A673 (cell line): ENCODE measurements at regions not wholly inside any gene's neighbourhood (a gene's known extent, or its start where the extent isn't known, plus 50 kb on each side); places are given as distances from the start of the nearest gene placed in this dataset.

Experiments used
- BruUV-seq: library from RNA; stranded (reverse); fragments of 400-500 nt; replicated peaks from 2 replicates; lab custom pipeline; 2021; lab: Mats Ljungman, UMichigan
- CTCF ChIA-PET: fragments of 300-600 bp; sonication (Branson Sonifier 250); formaldehyde crosslinking; loops from one replicate; lab custom pipeline; 2022; ENCODE audit warnings: antibody characterized with exemption; lab: Charles Lee
- POLR2A ChIA-PET: fragments of 300-600 bp; sonication (Branson Sonifier 250); formaldehyde crosslinking; loops from one replicate; lab custom pipeline; 2022; ENCODE audit warnings: antibody characterized with exemption; ENCODE audit not compliant: low non-redundant PET; lab: Charles Lee
- DNase-seq: peaks from one replicate; pipeline ENCODE4 v3.0.0-alpha.2; 2015; ENCODE audit warnings: low spot score
- H3K27ac ChIP-seq: fragments of 200-600 bp; sonication (generic); 2 replicates; pipeline ENCODE4 v1.5.1; 2016; ENCODE audit warnings: mixed run types, low read depth, mild to moderate bottlenecking, mixed read lengths, antibody characterized with exemption, low read length; ENCODE audit not compliant: poor library complexity, severe bottlenecking
- H3K27me3 ChIP-seq: fragments of 200-600 bp; sonication (generic); replicated peaks from 2 replicates; pipeline ENCODE4 v1.6.1; 2017; ENCODE audit warnings: mixed run types, low read depth, mild to moderate bottlenecking, mixed read lengths, antibody characterized with exemption, low read length; ENCODE audit not compliant: insufficient read depth, poor library complexity
- H3K36me3 ChIP-seq: fragments of 200-600 bp; sonication (generic); 2 replicates; pipeline ENCODE4 v1.6.1; 2016; ENCODE audit warnings: mixed run types, mild to moderate bottlenecking, mixed read lengths, antibody characterized with exemption, low read length; ENCODE audit not compliant: insufficient read depth, poor library complexity, severe bottlenecking
- H3K4me1 ChIP-seq: fragments of 200-600 bp; sonication (generic); 2 replicates; pipeline ENCODE4 v1.6.1; 2017; ENCODE audit warnings: mixed run types, mild to moderate bottlenecking, mixed read lengths, antibody characterized with exemption, low read length; ENCODE audit not compliant: insufficient read depth, poor library complexity, severe bottlenecking
- H3K4me3 ChIP-seq: fragments of 200-600 bp; sonication (generic); 2 replicates; pipeline ENCODE4 v1.5.1; 2016; ENCODE audit warnings: low read depth, mixed run types, mild to moderate bottlenecking, mixed read lengths, low read length; ENCODE audit not compliant: poor library complexity, severe bottlenecking
- H3K9me3 ChIP-seq: fragments of 200-600 bp; sonication (generic); 2 replicates; pipeline ENCODE4 v1.6.1; 2016; ENCODE audit warnings: mixed run types, low read depth, mild to moderate bottlenecking, mixed read lengths, antibody characterized with exemption, low read length; ENCODE audit not compliant: poor library complexity, severe bottlenecking
- CTCF ChIP-seq: fragments of 300-800, 200-600 bp; sonication (generic); conservative IDR thresholded peaks from 2 replicates; pipeline ENCODE4 v1.5.1; 2017; ENCODE audit warnings: low read depth, mild to moderate bottlenecking, antibody characterized with exemption, low read length, moderate library complexity, mixed read lengths
- EZH2 ChIP-seq: fragments of 200-600 bp; sonication (generic); IDR thresholded peaks from 2 replicates; pipeline ENCODE4 v1.6.1; 2017; ENCODE audit warnings: borderline replicate concordance, low read depth, mild to moderate bottlenecking, mixed read lengths, antibody characterized with exemption, low read length; ENCODE audit not compliant: poor library complexity, severe bottlenecking
- intact Hi-C: fragments of 100-400 bp; cut with micrococcal nuclease; formaldehyde crosslinking; loops from one replicate; pipeline ENCODE4 v1.10.0; 2022; ENCODE audit not compliant: unreplicated experiment

DNA sequence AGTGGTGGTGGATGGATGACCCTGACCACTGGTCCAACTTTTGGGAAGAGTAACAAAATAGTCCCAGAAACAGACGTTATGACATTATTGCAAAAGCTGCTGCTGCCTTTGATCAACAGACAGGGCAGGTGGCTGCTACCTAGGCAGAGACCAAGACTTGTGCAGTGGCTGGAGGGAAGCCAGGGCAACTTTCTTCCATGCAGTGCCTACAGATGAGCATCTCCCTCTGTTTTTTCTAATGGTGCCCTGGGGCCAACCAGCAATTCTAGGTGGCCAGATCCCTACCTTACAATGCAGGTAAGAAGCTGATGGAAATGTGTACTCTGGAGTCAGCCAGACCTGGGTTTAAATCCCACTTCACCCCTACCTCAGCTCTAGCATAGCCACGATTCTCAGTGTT, 283.1 kb upstream of the POU3F1 start:
- BruUV-seq: no TSS peak
- intact Hi-C loops: no loop called here
- Histone ChIP-seq H3K36me3 (no peaks in the 10 kb centered on the region), H3K9me3 (no peaks in the 10 kb centered on the region), H3K4me1 (peaks cover 5% of the 10 kb centered on the region), H3K4me3 (no peak overlapping the region), H3K27me3 (no peaks in the 10 kb centered on the region), H3K27ac (no peak overlapping the region)
- TF ChIP-seq EZH2: no peak
- TF ChIP-seq CTCF: no peak
- no peak for DNase-seq
- ChIA-PET CTCF (no interaction called here), POLR2A (no interaction called here)

DNA sequence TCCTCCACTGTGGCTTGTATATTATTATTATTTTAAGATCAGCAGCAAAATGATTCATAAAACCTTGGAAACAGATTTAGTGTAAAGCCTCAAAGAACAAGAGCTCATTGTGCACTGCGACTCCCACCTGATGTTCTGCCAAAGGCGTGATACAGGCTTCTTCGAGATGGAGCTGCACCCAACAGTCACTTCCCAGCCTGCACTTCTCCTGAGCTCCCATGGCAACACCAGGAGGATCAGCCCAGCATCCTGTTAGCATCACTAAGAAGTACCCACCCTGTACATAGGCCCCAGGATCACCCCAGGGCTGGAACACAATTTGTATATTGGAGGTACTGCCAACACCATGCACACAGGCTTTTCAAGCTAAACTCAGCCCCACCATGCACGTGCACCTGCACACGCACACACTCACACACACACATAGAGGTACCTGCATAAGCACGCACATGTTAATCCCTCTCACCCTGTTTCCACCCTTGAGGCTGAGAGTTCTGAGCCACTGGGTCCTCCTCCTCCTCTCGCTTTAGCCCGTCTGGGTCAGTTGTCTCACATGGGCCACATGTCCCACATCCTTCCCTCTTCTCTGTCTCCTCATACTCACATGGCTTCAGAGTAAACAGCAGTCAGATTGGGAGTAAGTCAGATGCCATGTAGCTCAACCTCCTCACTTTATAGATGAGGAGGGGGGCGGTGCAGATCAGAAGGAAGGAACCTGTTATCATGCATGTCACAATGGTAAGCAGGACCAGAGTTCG, 281.9 kb upstream of the POU3F1 start:
- H3K4me1 ChIP-seq: peaks cover 3% of the 10 kb centered on the region
- no TSS peak for BruUV-seq
- no peaks in the 10 kb centered on the region for H3K36me3 ChIP-seq
- no peak for DNase-seq
- no peak for TF ChIP-seq CTCF
- TF ChIP-seq EZH2: no peak
- CTCF ChIA-PET: no interaction called here
- H3K27me3 ChIP-seq: no peaks in the 10 kb centered on the region
- POLR2A ChIA-PET: no interaction called here
- intact Hi-C loops: no loop called here
- H3K9me3 ChIP-seq: no peaks in the 10 kb centered on the region
- no peak overlapping the region for H3K27ac ChIP-seq
- H3K4me3 ChIP-seq: no peak overlapping the region

DNA sequence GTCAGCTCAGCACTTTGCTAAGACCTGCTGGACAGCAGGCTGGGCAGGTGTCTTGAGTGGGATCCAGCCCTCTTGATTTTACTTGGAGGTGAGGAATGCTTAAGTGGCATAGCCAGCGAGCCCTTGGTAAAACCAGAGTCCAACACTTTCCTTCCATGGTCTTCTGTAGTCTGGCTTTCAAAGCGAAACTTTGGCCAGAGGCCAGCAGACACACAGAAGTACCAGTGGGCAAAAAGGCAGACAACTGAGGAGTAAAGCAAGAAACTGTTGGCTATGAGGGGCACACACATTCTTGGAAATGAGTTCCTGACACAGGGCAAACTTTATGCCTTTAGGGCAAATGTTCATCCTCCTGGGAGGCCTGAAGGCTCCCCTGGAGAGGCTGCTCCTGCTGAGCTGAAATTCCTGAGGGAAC, 281.0 kb upstream of the POU3F1 start:
- Histone ChIP-seq H3K9me3 (no peaks in the 10 kb centered on the region), H3K27me3 (no peaks in the 10 kb centered on the region), H3K4me3 (no peak overlapping the region), H3K4me1 (no peaks in the 10 kb centered on the region), H3K36me3 (no peaks in the 10 kb centered on the region), H3K27ac (no peak overlapping the region)
- ChIA-PET POLR2A (no interaction called here), CTCF (no interaction called here)
- peak; percentile 29 for DNase-seq
- intact Hi-C loops: no loop called here
- TF ChIP-seq EZH2 (no peak), CTCF (no peak)
- BruUV-seq: no TSS peak
